Hematopoietic multipotent progenitor cell treated with erythropoietin and hydrocortisone succinate and interleukin-3 and kit ligand, for 4 days (in vitro differentiated cells): ENCODE measurements at regions not wholly inside any gene's neighbourhood (a gene's known extent, or its start where the extent isn't known, plus 50 kb on each side); places are given as distances from the start of the nearest gene placed in this dataset.

Experiments
- DNase-seq: peaks from one replicate; pipeline ENCODE4 v3.0.0-alpha.2; 2015

DNA sequence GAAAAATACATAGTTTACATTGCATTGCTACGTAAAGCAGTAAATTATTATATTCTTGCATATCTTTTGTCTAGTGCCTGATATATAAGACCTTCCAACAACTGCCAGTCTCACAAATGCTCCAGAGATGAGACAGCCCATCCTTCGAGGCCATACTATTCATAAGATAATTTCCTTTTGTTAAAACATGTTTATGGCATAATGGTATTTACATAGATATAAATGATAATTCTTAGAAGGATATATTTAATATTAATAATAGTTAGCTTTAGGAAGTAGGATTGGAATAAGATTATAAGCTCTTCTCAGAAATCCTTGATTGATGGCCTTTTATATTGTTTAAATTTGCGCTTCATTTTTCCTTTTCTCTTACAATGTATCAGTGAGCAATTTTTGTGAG lies 1410.1 kb upstream of the MIR17HG start:
- no peak for DNase-seq

DNA sequence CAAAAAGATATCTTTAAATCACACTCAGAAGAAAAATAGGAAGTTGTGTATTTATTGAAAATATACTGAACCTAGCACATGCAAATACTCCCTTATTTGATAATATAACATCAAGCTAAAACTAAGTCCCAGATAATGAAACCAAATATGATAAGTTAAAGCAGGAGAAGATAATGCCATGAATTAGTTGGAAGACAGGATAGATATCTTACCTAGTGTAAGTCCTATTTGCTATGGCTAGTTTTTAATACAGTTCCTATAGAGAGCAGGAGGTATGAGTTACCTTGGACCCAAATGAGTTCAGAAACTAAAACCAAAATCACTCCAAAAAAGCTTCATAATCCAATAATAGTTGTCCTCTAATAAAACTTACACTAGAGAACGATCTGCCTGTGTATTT lies 1407.1 kb upstream of the MIR17HG start:
- DNase-seq, result no peak

DNA sequence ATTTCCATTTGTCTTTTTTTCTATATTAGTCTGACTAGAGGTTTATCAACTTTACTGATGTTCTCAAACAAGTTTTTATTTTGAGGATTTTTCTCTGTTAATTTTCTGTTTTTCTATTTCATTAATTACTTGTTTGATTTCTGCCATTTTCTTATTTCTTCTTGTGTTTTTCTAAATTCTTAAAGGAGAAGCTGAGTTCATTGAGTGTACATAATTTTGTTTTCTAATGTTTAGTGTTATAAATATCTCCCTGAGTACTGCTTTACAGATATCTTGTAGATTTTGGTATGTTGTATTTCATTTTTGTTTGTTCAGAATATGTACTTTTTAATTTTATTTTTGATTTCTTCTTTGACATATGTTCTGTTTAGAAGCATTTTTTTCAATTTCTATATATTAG lies 1404.3 kb upstream of the MIR17HG start:
- no peak for DNase-seq

DNA sequence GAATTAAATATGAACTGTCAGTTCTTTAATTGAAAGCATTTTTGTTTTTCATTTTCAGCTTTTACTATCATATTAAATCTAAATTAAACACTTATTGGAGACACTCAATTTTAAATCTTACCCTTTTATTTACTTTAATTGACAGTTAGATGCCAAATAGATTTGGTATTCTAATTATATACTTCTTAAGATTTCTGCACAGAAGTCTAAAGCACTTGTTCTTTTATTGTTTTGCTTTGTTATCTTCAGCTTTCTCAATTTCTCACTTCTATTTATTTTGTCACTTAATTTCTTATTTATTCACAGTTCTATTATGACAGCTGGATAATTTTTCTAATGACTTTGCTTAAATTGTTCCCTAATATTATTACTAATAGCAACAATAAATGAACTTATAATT lies 1397.3 kb upstream of the MIR17HG start:
- DNase-seq, result no peak

DNA sequence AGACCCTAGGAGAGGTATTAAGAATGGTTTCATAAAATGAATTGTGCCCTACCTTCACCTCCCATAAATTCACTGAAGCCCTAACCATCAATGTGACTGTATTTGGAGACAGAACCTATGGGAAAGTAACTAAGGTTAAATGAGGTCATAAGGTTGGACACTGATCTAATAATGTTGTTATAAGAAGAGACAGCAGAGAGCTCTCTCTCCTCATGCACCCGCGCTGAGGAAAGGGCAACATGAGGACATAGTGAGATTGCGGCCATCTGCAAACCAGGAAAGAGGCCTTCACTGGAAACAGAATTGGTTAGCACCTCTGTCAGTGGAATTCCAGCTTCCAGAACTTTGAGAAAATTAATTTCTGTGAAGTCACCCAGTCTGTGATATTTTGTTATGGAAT lies 1396.1 kb upstream of the MIR17HG start:
- no peak for DNase-seq

DNA sequence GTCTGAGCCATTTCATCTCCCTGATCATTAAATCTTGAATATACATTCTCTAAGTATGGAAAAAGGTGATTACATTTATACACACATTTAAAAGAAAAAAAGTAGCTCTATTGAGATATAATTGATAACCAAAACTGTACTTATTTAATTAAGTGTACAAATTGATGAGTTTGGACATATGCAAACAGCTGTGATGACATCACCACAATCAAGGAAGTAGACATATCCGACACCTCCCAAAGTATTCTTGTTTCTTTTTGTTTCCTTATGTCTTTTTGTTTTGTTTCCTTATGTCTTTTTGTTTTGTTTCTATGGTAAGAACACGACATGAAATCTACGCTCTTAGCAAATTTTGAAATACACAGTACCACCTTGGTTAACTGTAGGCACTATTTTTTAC lies 1393.9 kb upstream of the MIR17HG start:
- DNase-seq, result no peak

DNA sequence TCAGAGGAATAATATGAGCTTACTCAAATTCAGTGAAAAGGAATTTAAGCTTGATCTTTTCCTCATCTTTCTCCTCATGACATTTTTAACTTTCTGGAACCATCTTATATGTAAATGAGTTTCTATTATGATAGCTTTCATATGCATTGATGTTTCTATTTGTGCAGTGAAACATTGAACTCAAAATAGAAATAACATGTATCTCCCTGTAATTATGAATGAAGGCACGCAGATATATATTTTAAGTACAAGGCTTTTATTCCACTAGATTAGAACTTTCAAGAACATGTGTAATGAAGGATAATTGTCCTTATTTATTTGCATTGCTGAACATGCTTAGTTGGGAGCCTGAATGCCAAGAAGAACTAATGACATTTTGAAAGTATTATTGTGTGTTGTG lies 1391.7 kb upstream of the MIR17HG start:
- DNase-seq, result no peak

DNA sequence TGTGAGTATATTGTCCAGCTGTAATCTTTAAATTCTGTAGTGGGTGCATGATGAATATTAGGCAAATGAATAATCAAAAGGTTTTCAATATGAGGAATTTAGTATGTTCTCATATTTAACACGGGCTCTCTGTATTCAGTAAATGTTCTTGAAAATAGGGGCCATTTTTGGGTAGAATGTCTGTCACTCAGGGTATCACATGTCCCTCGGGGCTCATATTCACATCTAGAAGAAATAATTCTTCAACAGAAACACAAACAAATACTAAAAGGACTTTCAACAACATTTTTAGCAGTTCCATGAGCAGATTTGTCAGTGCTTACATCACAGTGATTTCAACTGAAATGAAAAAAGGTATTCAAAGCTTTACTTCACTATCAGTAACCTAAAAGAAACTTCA lies 1388.4 kb upstream of the MIR17HG start:
- DNase-seq, result no peak

DNA sequence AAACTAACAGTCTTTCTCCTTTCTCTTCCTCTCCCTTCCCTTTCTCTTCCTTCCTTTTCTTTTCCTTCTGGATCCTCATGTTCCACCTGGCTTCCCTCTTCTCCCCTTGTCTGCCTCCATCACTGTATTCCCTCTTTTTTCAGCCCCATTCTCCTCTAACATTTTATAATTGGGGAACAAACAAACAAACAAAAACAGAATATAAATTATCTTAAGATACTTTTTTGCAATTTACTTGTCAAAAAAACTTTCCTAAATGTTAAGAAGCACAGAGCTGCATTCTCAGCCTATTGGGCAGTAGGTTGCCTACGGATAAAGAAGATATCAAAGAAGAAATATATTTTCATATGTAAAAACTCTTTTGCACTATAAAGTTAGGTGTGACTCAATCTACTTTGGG lies 1382.2 kb upstream of the MIR17HG start:
- no peak for DNase-seq

DNA sequence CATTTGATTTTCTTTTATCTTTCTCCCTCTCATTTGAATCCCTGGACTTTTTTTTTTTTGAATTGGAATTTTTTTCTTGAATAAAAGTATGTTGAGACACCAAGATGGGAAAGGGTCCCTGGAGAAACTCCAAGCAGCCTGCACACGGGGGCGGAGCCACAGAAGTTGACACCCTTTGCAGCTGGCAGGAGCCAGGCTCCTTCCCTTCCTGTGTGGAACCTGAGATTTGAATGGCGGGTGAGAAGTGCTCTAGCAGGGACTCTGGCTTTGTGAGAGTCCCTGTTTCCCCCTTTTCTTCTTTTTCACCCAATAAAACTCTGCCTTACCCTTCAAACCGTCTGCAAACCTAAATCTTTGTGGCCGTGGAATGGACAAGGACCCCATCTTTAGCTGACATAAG lies 1381.0 kb upstream of the MIR17HG start:
- DNase-seq, result no peak

DNA sequence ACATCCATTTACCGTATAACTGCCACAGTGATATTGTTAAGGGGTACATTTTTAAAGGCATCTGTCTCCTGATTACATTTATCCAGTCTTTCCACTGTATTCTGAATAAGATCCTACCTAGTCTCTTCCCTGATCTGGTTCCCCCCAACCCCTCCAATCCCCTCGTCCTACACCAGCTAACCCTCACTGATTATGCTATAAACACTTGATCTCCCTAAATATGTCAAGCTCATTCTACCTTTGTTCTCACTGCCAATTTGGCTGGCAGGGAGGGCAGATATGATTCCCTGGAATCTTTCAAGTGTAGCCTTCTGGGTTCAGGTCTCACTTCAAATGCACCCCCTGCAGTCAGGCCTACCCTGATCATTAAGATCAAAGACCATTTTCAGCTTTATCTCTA lies 1379.8 kb upstream of the MIR17HG start:
- DNase-seq, result no peak

DNA sequence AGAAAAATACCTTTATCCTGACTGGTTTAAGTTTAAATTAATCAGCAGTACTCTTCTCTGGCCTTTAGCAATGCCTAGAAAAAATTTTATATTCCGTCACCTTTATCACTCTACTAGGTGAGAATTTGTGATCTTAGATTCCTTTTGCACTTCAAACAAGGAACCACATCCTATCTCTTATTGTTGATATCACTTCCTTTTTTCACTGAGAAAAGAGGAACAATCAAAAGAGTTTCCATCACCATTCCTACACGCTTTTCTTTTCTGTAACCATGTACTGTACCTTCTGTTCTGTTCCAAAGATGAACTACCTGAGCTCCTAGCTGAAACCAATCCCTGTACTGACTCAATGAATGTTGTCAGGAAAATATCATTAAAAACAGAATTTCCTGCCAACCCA lies 1379.0 kb upstream of the MIR17HG start:
- peak; percentile 18 for DNase-seq

DNA sequence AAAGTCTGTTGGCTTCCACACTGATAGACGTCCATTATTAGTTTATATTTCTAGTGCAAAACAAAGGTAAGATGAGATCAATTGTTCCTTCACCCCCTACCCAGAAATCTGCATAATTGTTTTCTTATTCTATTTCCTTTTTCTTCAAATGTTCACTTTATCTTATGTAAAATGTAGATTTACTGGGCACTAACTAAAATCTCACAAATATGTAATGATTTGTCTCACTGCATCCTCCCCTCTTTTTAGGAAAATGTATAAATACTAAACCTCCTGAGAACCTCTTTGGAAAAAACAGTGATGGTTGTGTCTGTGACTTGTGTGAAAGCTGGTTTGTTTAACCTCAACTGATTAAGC lies 1377.2 kb upstream of the MIR17HG start:
- DNase-seq, result no peak

DNA sequence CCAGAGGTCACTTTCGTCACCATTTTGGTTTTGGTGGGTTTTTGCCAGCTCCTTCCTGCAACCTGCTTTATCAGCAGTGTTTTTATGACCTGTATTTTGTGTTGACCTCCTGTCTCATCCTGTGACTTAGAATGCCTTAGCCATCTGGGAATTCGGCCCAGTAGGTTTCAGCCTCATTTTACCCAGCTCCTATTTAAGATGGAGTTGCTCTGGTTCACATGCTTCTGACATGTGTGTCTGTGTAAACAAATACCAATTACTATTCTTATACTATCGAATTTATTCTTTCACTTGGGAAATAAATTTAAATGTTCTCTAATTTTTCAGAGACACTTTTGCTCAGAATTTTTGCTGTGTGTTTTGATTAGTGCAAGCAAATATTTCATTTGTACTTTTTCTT lies 1370.3 kb upstream of the MIR17HG start:
- DNase-seq, result no peak

DNA sequence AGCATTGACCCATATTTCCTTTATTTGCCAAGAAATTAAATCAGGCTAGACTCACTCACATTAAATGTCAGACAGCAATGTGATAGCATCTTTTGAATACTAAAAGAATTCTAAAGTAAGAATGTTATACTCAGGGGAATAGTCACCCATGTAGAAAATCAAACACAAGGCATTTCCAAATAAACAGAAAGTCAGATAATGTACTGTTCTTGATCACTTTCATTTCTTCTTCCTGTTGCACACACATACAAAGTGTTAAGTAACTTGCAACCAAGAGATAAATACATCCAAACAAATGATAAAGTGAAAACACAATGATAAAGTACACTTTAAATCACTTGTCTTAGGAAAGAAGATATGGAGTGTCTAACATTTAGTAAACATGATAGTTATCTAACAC lies 1366.6 kb upstream of the MIR17HG start:
- no peak for DNase-seq

DNA sequence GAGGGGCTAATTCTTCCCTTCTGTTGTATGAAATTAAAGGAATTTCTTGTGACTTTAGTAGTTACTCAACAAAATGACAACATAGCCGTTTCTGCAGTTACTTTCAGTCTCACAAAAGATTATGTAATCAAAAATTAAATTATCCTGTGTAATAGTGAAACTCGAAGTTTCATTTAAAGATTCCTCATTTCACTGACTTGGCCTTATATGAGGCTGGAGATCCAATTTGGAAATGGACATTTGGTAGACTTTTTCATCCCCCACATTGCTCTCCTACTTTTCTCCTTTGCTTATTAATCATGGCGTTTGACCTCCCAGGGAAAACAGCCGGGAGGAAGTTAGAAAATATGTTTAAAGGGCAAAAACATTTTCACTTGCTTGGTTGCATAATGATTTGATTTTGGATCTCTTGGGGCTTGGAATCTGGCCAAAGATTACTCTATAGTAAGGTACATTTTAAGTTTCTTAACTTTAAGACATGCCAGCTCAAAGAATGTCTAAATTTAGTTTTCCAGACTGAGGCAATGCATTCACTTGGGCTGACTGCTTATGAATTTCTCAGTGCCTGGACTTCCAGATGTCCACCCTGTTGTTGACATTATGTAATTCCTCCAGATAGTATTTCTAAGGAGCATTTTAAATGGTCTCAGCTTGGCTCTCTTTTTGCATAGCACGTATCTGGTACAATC lies 1364.9 kb upstream of the MIR17HG start:
- peak; percentile 1 for DNase-seq

DNA sequence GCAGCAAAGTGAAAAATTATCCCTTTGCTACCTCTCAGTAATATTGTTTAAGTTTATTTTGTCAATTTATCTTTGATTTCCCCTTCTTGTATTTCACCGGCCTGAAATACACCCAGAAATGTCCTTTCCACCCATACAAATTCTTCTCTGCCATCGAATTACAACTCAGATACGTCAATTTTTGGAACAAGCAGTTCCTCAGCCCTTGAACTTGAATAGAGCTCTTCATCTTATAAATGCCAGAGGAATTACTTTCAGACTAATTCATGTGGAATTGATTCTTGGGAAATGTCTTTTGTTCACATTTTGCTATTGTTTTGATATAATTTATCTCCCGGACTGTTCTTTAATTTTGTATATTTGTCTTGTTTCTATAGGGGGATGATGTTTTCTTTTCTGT lies 1359.3 kb upstream of the MIR17HG start:
- DNase-seq, result no peak

DNA sequence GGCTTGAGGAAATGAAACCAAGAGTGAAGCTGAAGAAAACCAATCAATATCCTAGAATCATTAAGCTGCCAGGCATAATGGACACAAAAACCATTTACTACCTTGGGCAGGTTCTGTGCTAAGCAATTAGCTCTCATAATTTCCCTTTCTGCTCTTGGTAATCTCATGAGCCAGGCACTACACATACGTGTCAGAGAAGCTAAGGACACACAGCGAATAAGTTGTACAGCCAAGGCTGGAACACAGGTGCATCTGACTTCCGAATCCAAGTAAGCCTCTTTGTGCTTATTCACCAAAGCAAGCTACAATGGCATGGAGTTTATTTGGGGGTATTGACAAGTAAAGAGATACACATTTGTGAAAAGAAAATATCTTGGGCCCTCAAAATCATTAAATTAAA lies 1343.9 kb upstream of the MIR17HG start:
- DNase-seq, result no peak

DNA sequence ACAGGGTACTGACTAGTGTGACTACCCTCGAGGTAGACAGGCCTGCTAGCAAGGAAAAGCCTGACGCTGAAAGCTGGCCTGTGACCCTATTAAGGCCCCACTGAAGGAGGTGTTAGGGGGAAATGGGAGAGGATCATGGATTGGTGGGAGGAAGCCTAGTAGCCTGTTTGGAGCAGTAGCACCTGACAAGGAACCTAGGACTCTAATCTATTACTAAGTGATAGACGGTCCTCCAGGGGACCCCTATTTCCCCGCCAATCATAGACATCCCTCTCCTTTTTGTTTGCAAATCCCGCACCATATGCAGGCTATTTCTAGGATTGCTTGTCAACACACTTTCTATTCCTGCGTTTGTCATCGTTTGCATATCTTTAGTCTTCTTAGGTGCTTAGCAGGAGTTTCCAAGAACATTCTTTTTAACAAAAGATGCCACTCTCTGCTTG lies 1338.8 kb upstream of the MIR17HG start:
- DNase-seq, result no peak

DNA sequence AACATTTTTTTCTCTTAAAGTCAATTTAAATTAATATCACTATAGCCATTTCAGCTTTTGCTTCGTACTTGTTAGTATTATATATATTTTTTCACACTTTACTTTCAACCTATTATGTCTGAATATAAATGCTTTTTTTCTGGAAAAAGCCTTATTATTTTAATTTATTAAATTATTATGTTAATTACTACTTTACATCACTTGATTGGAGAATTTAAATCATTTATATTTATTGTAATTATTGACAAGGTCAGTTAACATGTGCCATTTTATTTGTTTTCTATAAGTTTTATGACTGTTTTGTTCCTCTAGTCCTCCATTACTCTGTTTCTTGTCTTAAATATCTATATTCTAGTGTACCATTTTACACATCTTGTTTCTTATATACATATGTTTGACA lies 1333.4 kb upstream of the MIR17HG start:
- DNase-seq, result no peak

DNA sequence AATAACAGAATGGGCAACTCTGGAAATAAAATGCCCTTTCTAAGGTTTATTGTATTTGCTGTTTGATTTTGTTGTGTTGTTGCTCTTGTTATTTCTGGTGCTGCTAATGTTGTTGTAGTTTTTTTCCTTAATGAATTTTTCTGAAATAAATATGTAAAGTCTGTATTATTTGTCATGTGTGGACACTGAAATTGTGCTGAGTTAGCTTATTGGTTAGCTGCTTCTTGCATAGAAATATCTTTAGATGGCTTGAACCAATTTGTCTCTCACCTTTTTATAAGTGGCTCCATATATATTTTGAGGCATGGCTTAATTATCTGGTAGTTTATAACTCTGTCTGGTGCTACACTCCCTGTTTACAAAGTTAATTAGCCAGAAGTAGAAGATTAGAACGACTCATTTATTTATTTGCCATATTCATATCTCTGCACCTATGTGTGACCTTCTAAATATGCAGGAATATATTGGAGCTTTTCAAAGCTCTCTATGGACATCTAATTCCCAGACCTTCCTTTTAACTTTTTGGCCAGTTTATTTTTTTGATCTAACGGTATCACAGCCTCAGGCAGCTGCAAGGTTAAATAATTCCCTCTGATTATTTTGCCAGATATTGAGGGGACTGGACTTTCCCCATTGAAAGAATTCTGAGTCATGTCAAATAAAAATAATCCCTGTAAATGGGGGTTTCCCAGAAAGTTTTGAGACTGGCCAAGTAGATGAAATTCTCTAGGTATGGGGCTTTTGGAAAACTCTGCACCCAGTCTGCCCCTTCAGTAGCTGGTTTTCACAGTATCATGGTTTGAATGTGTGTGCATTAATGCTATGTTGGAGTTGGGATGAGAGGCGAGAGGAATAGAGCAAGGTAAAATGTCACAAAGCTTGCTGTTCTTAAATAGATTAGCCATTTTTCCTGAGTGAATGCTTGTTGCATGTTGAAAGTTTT lies 1331.7 kb upstream of the MIR17HG start:
- no peak for DNase-seq

DNA sequence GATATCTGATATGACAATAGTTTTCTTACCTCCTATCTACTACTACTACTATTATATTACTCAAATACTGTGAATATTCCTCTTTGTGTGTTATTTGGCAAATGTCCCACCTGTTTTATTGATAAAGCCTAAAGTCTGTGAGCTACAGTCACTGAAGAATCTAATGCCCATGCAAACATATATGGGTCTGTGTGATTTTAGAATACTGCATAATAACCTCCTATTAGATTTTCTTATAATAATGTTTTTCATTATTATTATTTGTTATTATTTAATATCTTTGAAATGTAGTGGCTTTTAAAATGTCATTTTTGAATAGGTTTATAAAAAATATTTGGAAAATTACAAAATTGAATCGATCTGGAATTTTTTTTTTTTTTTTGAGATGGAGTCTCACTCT lies 1330.8 kb upstream of the MIR17HG start:
- DNase-seq, result no peak

DNA sequence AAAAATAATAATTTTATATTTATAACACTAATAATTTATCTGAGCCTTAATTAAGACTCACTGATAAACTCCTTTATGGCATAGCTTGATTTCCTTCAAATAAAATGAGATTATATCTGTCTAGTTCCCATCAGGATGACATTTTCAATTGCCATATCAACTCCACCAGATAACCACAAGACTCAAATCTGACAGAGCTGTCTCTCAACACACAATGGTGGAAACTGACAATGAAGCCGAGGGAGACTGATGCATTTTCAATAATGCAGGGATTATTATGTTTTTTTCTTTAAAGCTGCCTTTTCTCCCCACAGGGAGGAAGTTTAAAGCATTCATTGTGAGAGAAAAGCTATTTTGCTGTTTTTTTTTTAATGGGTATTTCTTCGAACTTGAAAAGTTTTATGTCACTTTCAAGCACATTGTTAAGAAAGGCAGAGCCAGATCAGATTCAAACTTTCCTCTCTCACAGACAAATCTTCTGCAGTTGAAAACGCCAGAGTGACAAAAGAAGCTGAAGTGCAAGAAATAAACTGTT lies 1326.9 kb upstream of the MIR17HG start:
- DNase-seq, result no peak

DNA sequence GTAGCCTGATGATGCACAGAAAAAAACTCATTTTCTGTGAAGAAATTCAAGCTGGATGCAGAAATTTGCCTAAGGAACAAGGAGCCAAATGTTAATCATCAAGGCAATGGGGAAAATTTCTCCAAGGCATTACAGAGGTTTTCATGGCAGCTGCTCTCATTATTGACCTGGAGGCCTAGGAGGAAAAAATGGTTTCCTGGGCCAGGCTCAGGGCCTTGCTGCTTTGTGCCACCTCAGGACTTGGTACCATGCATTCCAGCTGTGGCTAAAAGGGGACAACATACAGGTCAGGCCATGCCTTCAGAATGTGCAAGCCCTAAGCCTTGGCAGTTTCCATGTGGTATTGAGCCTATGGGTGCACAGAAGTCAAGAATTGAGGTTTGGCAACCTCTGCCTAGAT lies 1320.1 kb upstream of the MIR17HG start:
- no peak for DNase-seq
